ENCODE measurements at regions not wholly inside any gene's neighbourhood (a gene's known extent, or its start where the extent isn't known, plus 50 kb on each side); places are given as distances from the start of the nearest gene placed in this dataset.

DNA sequence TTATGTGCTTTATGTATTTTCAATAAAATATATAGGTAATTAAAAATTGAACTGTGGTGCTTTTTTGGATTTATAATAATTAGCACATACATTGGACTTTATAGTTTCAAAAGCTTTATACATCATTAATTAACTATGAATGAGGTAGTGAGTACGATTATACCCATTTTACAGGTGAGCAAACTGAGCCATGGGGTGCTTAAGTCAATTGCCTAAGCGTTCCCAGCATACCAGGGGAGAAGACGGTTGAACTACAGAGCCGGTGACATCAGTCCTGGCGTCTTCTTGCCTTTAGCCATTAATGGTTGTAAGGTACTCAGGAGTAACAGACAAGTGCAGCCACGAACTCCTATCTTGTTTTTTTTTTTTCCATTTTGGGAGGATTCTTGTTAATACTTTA lies 172.8 kb downstream of the GATA3 start:
- TF ChIP-seq CTCF (IDR thresholded peaks at IDR 0.05) (no peak), POLR2A (IDR thresholded peaks at IDR 0.05) (no peak)

Data from esophagus squamous epithelium (tissue), 4 donors.